Tibial artery (tissue), 4 donors: ENCODE measurements at regions not wholly inside any gene's neighbourhood (a gene's known extent, or its start where the extent isn't known, plus 50 kb on each side); places are given as distances from the start of the nearest gene placed in this dataset.

Experiments used
- DNase-seq, 2 donors: peaks; one replicate each; pipeline ENCODE4 v3.0.0-alpha.2; 2019
- H3K27ac ChIP-seq, 2 donors: fragments of 200-600 bp; sonication (generic) in 1 of 2; 1 replicate in 1 of 2; 2 replicates in 1 of 2; pipeline ENCODE4 v1.5.1; 2018 to 2019; ENCODE audit warnings: mild to moderate bottlenecking in 1 of 2
- H3K27me3 ChIP-seq, 2 donors: fragments of 200-600 bp; sonication (generic) in 1 of 2; one replicate each; pipeline versions ENCODE4 v1.5.1 to v1.6.0; 2016 to 2019
- H3K36me3 ChIP-seq, 3 donors: fragments of 200-600 bp; sonication (generic) in 2 of 3; one replicate each; pipeline ENCODE4 v1.5.1; 2016 to 2019; ENCODE audit warnings: mild to moderate bottlenecking in 2 of 3
- H3K4me1 ChIP-seq, 4 donors: fragments of 200-600 bp; sonication (generic) in 2 of 4; 1 replicate in 3 of 4; 2 replicates in 1 of 4; pipeline ENCODE4 v1.5.1; 2016 to 2019
- H3K4me3 ChIP-seq, 2 donors: fragments of 200-600 bp; sonication (generic) in 1 of 2; 1 replicate in 1 of 2; 2 replicates in 1 of 2; pipeline ENCODE4 v1.5.1; 2018 to 2019; ENCODE audit warnings: mild to moderate bottlenecking in 2 of 2
- H3K9me3 ChIP-seq, 3 donors: fragments of 200-600 bp; sonication (generic) in 1 of 3; one replicate each; pipeline ENCODE4 v1.5.1; 2016 to 2019
- intact Hi-C: fragments of 100-400 bp; cut with DNase I; formaldehyde crosslinking; loops from one replicate; pipeline ENCODE4 v1.15.0; 2023; ENCODE audit warnings: low total_unique reads
- TF ChIP-seq, protein P1 (sequence below), 2 experiments: fragments of 200-600 bp in 1 of 2; fragments of 450-650 bp in 1 of 2; IDR thresholded peaks; one replicate each; pipeline ENCODE4 v1.5.1; 2017 to 2019; ENCODE audit warnings: antibody characterized with exemption in 2 of 2, mild to moderate bottlenecking in 1 of 2, moderate library complexity in 1 of 2

- H3K4me3 ChIP-seq: no peak overlapping the region
- no peaks in the 10 kb centered on the region for H3K9me3 ChIP-seq
- peak overlapping the region; percentile 63 to 84 for H3K27ac ChIP-seq
- peaks cover 0 to 61% (median 23%) of the 10 kb centered on the region in 4 donors for H3K4me1 ChIP-seq
- no peaks in the 10 kb centered on the region for H3K36me3 ChIP-seq
- TF ChIP-seq, protein P1, sequence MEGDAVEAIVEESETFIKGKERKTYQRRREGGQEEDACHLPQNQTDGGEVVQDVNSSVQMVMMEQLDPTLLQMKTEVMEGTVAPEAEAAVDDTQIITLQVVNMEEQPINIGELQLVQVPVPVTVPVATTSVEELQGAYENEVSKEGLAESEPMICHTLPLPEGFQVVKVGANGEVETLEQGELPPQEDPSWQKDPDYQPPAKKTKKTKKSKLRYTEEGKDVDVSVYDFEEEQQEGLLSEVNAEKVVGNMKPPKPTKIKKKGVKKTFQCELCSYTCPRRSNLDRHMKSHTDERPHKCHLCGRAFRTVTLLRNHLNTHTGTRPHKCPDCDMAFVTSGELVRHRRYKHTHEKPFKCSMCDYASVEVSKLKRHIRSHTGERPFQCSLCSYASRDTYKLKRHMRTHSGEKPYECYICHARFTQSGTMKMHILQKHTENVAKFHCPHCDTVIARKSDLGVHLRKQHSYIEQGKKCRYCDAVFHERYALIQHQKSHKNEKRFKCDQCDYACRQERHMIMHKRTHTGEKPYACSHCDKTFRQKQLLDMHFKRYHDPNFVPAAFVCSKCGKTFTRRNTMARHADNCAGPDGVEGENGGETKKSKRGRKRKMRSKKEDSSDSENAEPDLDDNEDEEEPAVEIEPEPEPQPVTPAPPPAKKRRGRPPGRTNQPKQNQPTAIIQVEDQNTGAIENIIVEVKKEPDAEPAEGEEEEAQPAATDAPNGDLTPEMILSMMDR (IDR thresholded peaks at IDR 0.05): no peak
- H3K27me3 ChIP-seq: no peaks in the 10 kb centered on the region
- DNase-seq: no peak
- intact Hi-C loops: no loop called here
Measured at GRCh38 chr12:27177706-27178105, 66.4 kb upstream of the STK38L start.

DNA sequence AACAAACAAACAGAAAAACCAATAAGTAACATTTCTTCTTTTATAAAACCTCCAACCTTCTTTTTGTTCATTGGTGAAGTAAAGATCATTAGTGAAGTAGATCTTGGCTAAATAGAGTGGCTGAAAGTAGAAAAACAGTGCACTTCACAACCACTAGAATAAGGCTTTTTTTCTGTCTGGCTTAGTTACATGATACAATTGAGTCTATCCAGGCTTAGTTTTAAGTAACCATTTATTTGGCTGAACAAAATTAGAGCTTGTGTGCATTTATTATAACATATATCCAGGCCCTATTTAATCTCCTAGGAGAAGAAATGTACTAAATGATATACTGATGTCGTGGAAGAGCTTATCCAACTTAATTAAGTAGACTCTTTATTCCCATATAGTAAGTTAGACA lies 65.8 kb upstream of the STK38L start:
- Histone ChIP-seq H3K27me3 (no peaks in the 10 kb centered on the region), H3K4me3 (no peak overlapping the region), H3K27ac (peak overlapping the region; percentile 63 to 84), H3K4me1 (peaks cover 0 to 64% (median 23%) of the 10 kb centered on the region in 4 donors), H3K36me3 (no peaks in the 10 kb centered on the region), H3K9me3 (no peaks in the 10 kb centered on the region)
- TF ChIP-seq, protein P1 (IDR thresholded peaks at IDR 0.05): no peak
- intact Hi-C loops: no loop called here
- no peak for DNase-seq

GRCh38 chr12:27178723-27179399 lies 65.2 kb upstream of the STK38L start:
- Histone ChIP-seq H3K4me1 (peaks cover 0 to 70% (median 23%) of the 10 kb centered on the region in 4 donors), H3K4me3 (peak overlapping the region in 1 of 2 donors; percentile 8)
- intact Hi-C loops: no loop called here

DNA sequence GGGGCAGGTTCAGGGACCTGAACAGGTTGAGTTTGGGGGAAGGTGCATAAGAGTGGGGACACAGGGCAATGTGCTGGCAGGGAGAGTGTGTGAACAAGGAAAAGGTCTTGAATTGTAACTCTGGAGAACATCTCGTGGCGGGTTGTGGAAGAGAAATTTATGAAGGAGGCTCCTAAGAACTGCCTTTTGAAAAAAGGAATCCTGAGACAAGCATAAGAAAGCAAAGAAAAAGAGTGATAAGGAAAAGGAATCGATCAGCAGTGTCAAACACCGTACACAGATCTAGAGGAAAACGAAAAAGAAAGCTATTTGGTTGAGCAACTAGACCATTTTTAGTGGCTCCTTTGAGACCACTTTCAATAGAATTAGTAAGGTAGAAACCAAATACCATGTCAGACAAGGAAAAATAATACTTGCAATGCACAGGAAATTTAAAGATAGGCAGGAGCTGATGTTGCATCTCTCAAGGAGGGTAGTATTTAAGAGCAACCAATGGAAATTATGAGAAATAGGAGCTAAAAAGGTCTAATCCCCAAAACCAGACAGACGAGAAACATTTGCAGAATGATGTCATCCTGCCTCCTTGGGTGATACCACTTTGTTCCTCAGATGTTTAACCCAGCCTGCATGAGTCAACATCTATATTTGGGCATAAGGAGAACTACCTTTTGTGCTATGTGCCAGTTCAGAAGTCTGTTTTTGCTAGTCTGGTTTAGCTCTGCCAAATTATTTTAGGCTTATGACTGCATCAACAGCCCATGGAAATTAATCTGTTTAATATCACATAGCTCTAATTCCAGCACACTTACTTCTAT lies 64.5 kb upstream of the STK38L start:
- Histone ChIP-seq H3K27me3 (no peaks in the 10 kb centered on the region), H3K4me1 (peaks cover 0 to 74% (median 23%) of the 10 kb centered on the region in 4 donors), H3K27ac (peak overlapping the region; percentile 63 to 84), H3K4me3 (peak overlapping the region in 1 of 2 donors; percentile 8), H3K9me3 (no peaks in the 10 kb centered on the region), H3K36me3 (no peaks in the 10 kb centered on the region)
- TF ChIP-seq, protein P1 (IDR thresholded peaks at IDR 0.05): no peak
- intact Hi-C loops: loop anchor here (10.0 kb wide), 1 partner anchor 345 kb away; the partner anchor contains the start of gene PPFIBP1
- no peak for DNase-seq

More at GRCh38 chr12:27178723-27179399, 65.2 kb upstream of the STK38L start:
- H3K27ac ChIP-seq: peak overlapping the region; percentile 63 to 84
- no peak for DNase-seq
- TF ChIP-seq, protein P1 (IDR thresholded peaks at IDR 0.05): no peak
- no peaks in the 10 kb centered on the region for H3K9me3 ChIP-seq
- H3K36me3 ChIP-seq: no peaks in the 10 kb centered on the region
- no peaks in the 10 kb centered on the region for H3K27me3 ChIP-seq

DNA sequence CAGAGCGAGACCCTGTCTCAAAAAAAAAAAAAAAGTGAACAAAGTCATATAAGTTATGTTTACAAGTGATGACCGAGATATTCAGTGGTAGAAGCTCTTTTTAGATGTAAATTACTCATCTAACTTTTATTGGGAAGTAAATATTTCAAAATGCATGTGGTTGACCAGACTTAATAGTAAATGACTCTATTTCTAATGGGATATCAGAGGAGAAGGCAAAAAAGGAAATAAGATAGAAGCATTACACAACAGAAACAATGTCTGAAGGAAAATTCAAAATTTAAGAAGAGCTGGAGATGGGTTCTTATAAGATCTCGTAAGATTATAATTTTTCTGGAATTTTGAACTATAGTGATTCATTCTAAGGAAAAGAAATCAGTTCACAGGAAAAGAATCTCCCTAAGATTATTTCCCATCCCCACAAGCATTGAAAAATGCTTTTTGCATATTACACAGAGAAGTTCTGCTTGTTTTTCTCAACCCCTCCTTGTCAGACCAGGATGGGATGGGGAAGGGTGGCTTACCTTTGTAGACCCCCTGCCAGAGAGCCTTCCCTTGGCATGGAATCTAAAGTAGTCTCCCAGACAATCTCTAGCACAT lies 63.1 kb upstream of the STK38L start:
- DNase-seq: no peak
- Histone ChIP-seq H3K27me3 (no peaks in the 10 kb centered on the region), H3K9me3 (no peaks in the 10 kb centered on the region), H3K4me1 (peaks cover 0 to 88% (median 31%) of the 10 kb centered on the region in 4 donors), H3K36me3 (no peaks in the 10 kb centered on the region), H3K27ac (peak overlapping the region; percentile 63 to 84), H3K4me3 (no peak overlapping the region)
- intact Hi-C loops: loop anchor here (10.0 kb wide), 1 partner anchor 344 kb away; the partner anchor contains the start of gene PPFIBP1
- TF ChIP-seq, protein P1 (IDR thresholded peaks at IDR 0.05): no peak
